Loucy (cell line): ENCODE measurements at regions not wholly inside any gene's neighbourhood (a gene's known extent, or its start where the extent isn't known, plus 50 kb on each side); places are given as distances from the start of the nearest gene placed in this dataset.

ENCODE experiments used
- EZH2phosphoT487 ChIP-seq: fragments of 200-600 bp; IDR thresholded peaks from 2 replicates; pipeline ENCODE4 v1.6.1; 2018; ENCODE audit warnings: antibody characterized with exemption, mild to moderate bottlenecking, moderate library complexity, borderline replicate concordance
- TF ChIP-seq, protein P1 (sequence below): fragments of 200-600 bp; sonication (generic); conservative IDR thresholded peaks from 2 replicates; pipeline ENCODE4 v1.5.1; 2014; ENCODE audit warnings: mild to moderate bottlenecking, antibody characterized with exemption, low read length

DNA sequence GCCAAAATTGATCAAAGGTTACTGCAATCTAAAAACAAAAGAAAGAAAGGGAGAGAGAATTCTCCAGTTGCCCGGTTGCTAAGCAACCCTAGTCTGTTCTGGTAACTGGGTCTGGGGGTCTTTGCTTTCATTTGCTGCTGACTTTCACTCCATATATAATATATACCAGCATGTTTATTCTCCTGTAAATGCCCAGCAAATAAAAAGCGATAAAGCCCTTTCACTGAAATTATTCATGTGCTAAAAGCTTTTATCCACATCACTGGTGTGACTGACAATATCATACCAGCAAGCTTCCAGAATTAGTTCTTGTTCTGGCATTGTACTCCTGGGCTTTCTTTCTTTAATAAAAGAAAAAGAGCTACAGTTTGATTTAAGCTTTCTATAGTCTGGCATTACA lies 75.5 kb upstream of the ST8SIA3 start:
- TF ChIP-seq, protein P1, sequence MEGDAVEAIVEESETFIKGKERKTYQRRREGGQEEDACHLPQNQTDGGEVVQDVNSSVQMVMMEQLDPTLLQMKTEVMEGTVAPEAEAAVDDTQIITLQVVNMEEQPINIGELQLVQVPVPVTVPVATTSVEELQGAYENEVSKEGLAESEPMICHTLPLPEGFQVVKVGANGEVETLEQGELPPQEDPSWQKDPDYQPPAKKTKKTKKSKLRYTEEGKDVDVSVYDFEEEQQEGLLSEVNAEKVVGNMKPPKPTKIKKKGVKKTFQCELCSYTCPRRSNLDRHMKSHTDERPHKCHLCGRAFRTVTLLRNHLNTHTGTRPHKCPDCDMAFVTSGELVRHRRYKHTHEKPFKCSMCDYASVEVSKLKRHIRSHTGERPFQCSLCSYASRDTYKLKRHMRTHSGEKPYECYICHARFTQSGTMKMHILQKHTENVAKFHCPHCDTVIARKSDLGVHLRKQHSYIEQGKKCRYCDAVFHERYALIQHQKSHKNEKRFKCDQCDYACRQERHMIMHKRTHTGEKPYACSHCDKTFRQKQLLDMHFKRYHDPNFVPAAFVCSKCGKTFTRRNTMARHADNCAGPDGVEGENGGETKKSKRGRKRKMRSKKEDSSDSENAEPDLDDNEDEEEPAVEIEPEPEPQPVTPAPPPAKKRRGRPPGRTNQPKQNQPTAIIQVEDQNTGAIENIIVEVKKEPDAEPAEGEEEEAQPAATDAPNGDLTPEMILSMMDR, result no peak
- TF ChIP-seq EZH2phosphoT487, result no peak
